ENCODE measurements at regions not wholly inside any gene's neighbourhood (a gene's known extent, or its start where the extent isn't known, plus 50 kb on each side); places are given as distances from the start of the nearest gene placed in this dataset.

- TF ChIP-seq CTCF (IDR thresholded peaks at IDR 0.05) = no peak
- Histone ChIP-seq H3K36me3 (no peaks in the 10 kb centered on the region), H3K27me3 (ENCODE audit: low read depth) (no peaks in the 10 kb centered on the region), H3K4me3 (no peak overlapping the region), H3K27ac (no peak overlapping the region), H3K9me3 (no peaks in the 10 kb centered on the region), H3K4me1 (no peaks in the 10 kb centered on the region)
- ATAC-seq (no peak), DNase-seq (no peak)
- intact Hi-C loops (cut with DNase I) = no loop called here
These were observed 502.6 kb downstream of the SQOR start for GRCh38 chr15:46137443-46137842.

- no peaks in the 10 kb centered on the region for H3K27me3 ChIP-seq (ENCODE audit: low read depth)
- ATAC-seq (no peak), DNase-seq (no peak)
- H3K4me3 ChIP-seq = no peak overlapping the region
- peaks cover 5% of the 10 kb centered on the region for H3K9me3 ChIP-seq
- H3K27ac ChIP-seq = no peak overlapping the region
- H3K36me3 ChIP-seq = no peaks in the 10 kb centered on the region
- TF ChIP-seq CTCF (IDR thresholded peaks at IDR 0.05) = no peak
- intact Hi-C loops (cut with DNase I) = no loop called here
- no peaks in the 10 kb centered on the region for H3K4me1 ChIP-seq
These were observed 511.2 kb downstream of the SQOR start for GRCh38 chr15:46146002-46146401.

- Histone ChIP-seq H3K9me3 (peaks cover 5% of the 10 kb centered on the region), H3K36me3 (no peaks in the 10 kb centered on the region), H3K27ac (no peak overlapping the region), H3K27me3 (ENCODE audit: low read depth) (no peaks in the 10 kb centered on the region), H3K4me3 (no peak overlapping the region), H3K4me1 (no peaks in the 10 kb centered on the region)
- intact Hi-C loops (cut with DNase I) = no loop called here
- TF ChIP-seq CTCF (IDR thresholded peaks at IDR 0.05) = no peak
- ATAC-seq (no peak), DNase-seq (no peak)
These were observed 512.1 kb downstream of the SQOR start for GRCh38 chr15:46146915-46147314.

GRCh38 chr15:46151786-46152185 is 517.0 kb downstream of the SQOR start:
- TF ChIP-seq CTCF (IDR thresholded peaks at IDR 0.05) = no peak
- Histone ChIP-seq H3K27ac (no peak overlapping the region), H3K27me3 (ENCODE audit: low read depth) (no peaks in the 10 kb centered on the region), H3K36me3 (no peaks in the 10 kb centered on the region), H3K4me1 (no peaks in the 10 kb centered on the region), H3K4me3 (no peak overlapping the region), H3K9me3 (no peaks in the 10 kb centered on the region)
- no peak for ATAC-seq
- DNase-seq = no peak
- intact Hi-C loops (cut with DNase I) = no loop called here

GRCh38 chr15:46166750-46167149 is 531.9 kb downstream of the SQOR start:
- peaks cover 12% of the 10 kb centered on the region for H3K9me3 ChIP-seq
- TF ChIP-seq CTCF (IDR thresholded peaks at IDR 0.05) = no peak
- H3K4me3 ChIP-seq = no peak overlapping the region
- DNase-seq = no peak
- H3K27ac ChIP-seq = no peak overlapping the region
- no peaks in the 10 kb centered on the region for H3K36me3 ChIP-seq
- ATAC-seq = no peak
- intact Hi-C loops (cut with DNase I) = no loop called here
- no peaks in the 10 kb centered on the region for H3K4me1 ChIP-seq
- H3K27me3 ChIP-seq (ENCODE audit: low read depth) = no peaks in the 10 kb centered on the region

- ATAC-seq = no peak
- TF ChIP-seq CTCF (IDR thresholded peaks at IDR 0.05) = no peak
- Histone ChIP-seq H3K36me3 (no peaks in the 10 kb centered on the region), H3K4me1 (no peaks in the 10 kb centered on the region), H3K27ac (no peak overlapping the region), H3K9me3 (peaks cover 12% of the 10 kb centered on the region), H3K4me3 (no peak overlapping the region), H3K27me3 (ENCODE audit: low read depth) (no peaks in the 10 kb centered on the region)
- DNase-seq = no peak
- intact Hi-C loops (cut with DNase I) = no loop called here
These were observed 535.5 kb downstream of the SQOR start for GRCh38 chr15:46170326-46170725.

All from lower lobe of right lung (tissue), 2 donors.